ENCODE measurements at regions not wholly inside any gene's neighbourhood (a gene's known extent, or its start where the extent isn't known, plus 50 kb on each side); places are given as distances from the start of the nearest gene placed in this dataset.

DNA sequence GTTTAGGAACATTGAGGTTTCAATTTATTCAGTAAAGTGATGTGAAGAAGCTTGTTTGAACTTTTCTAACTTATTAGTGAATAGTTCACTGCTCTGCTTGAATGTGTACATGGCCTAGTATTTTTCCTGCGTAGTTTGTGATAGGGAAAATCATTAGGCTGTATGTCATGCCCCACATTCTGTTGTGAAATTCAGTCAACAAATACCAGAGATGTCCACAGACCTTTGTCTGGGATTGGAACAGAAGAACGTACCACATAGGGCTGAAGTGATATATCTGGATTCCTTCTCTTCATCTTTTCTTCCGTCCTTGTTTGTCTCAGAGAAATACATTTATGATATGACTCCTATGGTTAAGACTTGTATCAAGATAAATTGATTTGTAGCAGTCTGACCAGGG is 88.8 kb upstream of the PLS3 start:
- H3K4me3 ChIP-seq (ENCODE audit: low read length in 3 of 3): no peak overlapping the region

DNA sequence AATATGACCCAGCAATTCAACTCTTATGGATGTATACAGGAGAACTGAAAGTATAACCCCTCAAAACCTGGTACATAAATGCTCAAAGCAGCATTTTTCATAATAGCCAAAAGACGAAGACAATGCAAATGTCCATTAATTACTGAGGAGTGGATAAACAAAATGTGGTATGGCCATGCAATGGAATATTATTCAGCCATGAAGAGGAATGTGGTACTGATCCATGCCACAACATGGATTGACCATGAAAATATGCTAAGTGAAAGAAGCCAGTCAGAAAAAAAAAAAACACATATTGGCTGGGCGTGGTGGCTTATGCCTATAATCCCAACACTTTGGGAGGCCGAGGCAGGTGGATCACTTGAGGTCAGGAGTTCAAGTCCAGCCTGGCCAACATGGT is 74.5 kb upstream of the PLS3 start:
- H3K27ac ChIP-seq (ENCODE audit: low read depth, low read length): no peak overlapping the region
- no peak overlapping the region for H3K4me3 ChIP-seq (ENCODE audit: low read length in 3 of 3)
- no peaks in the 10 kb centered on the region for H3K36me3 ChIP-seq (ENCODE audit: control insufficient read depth in 3 of 3, insufficient read depth in 3 of 3, low read length in 3 of 3)
- H3K9me3 ChIP-seq (ENCODE audit: control insufficient read depth in 3 of 3, low read length in 3 of 3): no peaks in the 10 kb centered on the region
- H3K9ac ChIP-seq (ENCODE audit: low read depth in 1 of 3, low read length in 3 of 3): no peak overlapping the region
- H3K27me3 ChIP-seq (ENCODE audit: control insufficient read depth in 3 of 3, insufficient read depth in 3 of 3, low read length in 3 of 3): no peaks in the 10 kb centered on the region
- H3K4me1 ChIP-seq (ENCODE audit: control insufficient read depth in 3 of 3, insufficient read depth in 3 of 3, low read length in 3 of 3): no peaks in the 10 kb centered on the region

More for the DNA sequence above, 88.8 kb upstream of the PLS3 start:
- Histone ChIP-seq H3K9me3 (ENCODE audit: control insufficient read depth in 3 of 3, low read length in 3 of 3) (no peaks in the 10 kb centered on the region), H3K27me3 (ENCODE audit: control insufficient read depth in 3 of 3, insufficient read depth in 3 of 3, low read length in 3 of 3) (no peaks in the 10 kb centered on the region), H3K9ac (ENCODE audit: low read depth in 1 of 3, low read length in 3 of 3) (no peak overlapping the region), H3K36me3 (ENCODE audit: control insufficient read depth in 3 of 3, insufficient read depth in 3 of 3, low read length in 3 of 3) (no peaks in the 10 kb centered on the region), H3K27ac (ENCODE audit: low read depth, low read length) (no peak overlapping the region), H3K4me1 (ENCODE audit: control insufficient read depth in 3 of 3, insufficient read depth in 3 of 3, low read length in 3 of 3) (no peaks in the 10 kb centered on the region)

DNA sequence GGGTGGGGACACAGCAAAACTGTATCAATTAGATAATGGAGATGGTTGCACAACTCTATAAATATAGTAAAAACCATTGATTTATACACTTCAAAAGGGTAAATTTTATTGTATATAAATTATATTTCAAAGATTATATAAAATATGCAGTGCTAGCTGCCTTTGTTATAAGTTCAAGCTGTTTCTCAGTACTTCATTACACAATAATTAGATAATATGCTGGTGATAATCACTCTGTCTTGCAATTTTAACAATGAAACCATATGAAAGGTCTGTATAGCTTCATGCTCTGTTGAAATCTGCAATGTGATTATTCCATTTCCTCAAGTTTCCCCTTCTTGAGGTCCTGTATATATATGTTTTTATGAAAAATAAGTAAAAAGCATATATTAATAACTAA is 73.4 kb upstream of the PLS3 start:
- Histone ChIP-seq H3K27ac (ENCODE audit: low read depth, low read length) (no peak overlapping the region), H3K9me3 (ENCODE audit: control insufficient read depth in 3 of 3, low read length in 3 of 3) (no peaks in the 10 kb centered on the region), H3K4me1 (ENCODE audit: control insufficient read depth in 3 of 3, insufficient read depth in 3 of 3, low read length in 3 of 3) (peaks cover 0 to 2% (median 0%) of the 10 kb centered on the region in 3 donors), H3K4me3 (ENCODE audit: low read length in 3 of 3) (no peak overlapping the region), H3K36me3 (ENCODE audit: control insufficient read depth in 3 of 3, insufficient read depth in 3 of 3, low read length in 3 of 3) (no peaks in the 10 kb centered on the region), H3K9ac (ENCODE audit: low read depth in 1 of 3, low read length in 3 of 3) (no peak overlapping the region), H3K27me3 (ENCODE audit: control insufficient read depth in 3 of 3, insufficient read depth in 3 of 3, low read length in 3 of 3) (no peaks in the 10 kb centered on the region)

DNA sequence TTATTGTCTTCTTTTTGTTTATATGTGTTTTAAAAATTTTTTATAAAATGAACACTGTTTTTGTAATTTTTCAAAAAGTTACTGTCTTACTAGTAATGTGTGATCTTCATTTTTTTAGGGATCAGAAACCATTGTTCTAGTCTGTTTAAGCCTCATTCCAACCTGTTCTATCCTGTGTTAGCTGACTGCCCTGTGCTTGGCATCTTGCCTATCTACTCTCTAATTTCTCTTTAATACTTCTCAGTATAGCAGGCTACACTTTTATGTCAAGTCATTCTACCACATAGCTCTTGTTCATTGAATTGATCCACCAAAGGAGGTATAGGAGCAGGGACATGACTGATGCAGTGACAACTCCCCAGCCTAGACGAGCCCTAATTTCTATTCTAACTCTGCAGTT is 70.2 kb upstream of the PLS3 start:
- no peak overlapping the region for H3K9ac ChIP-seq (ENCODE audit: low read depth in 1 of 3, low read length in 3 of 3)
- no peaks in the 10 kb centered on the region for H3K9me3 ChIP-seq (ENCODE audit: control insufficient read depth in 3 of 3, low read length in 3 of 3)
- H3K4me3 ChIP-seq (ENCODE audit: low read length in 3 of 3): no peak overlapping the region
- H3K27me3 ChIP-seq (ENCODE audit: control insufficient read depth in 3 of 3, insufficient read depth in 3 of 3, low read length in 3 of 3): peaks cover 0 to 8% (median 0%) of the 10 kb centered on the region in 3 donors
- H3K4me1 ChIP-seq (ENCODE audit: control insufficient read depth in 3 of 3, insufficient read depth in 3 of 3, low read length in 3 of 3): peaks cover 0 to 4% (median 0%) of the 10 kb centered on the region in 3 donors
- no peaks in the 10 kb centered on the region for H3K36me3 ChIP-seq (ENCODE audit: control insufficient read depth in 3 of 3, insufficient read depth in 3 of 3, low read length in 3 of 3)
- no peak overlapping the region for H3K27ac ChIP-seq (ENCODE audit: low read depth, low read length)

DNA sequence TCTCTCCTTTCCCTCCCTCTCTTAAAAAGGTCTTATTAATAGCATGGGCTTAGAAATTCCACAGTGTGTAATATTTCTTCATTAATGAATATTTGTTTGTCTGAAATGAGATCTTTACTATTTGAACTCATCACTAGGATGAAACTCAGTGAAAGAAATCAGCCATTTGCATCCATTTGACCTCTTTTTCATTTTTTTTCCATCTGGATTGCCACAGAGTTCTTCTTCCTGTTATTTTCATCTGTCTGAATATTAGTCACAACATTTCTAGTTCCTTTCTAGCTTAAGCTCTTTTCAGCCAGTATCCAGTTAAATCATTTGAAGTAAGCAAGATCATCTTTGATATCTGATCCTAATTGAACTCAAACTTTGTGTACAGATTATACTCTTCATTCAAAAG is 69.2 kb upstream of the PLS3 start:
- no peaks in the 10 kb centered on the region for H3K9me3 ChIP-seq (ENCODE audit: control insufficient read depth in 3 of 3, low read length in 3 of 3)
- H3K27me3 ChIP-seq (ENCODE audit: control insufficient read depth in 3 of 3, insufficient read depth in 3 of 3, low read length in 3 of 3): peaks cover 0 to 8% (median 0%) of the 10 kb centered on the region in 3 donors
- H3K4me3 ChIP-seq (ENCODE audit: low read length in 3 of 3): no peak overlapping the region
- peak overlapping the region; percentile 44 for H3K27ac ChIP-seq (ENCODE audit: low read depth, low read length)
- no peaks in the 10 kb centered on the region for H3K36me3 ChIP-seq (ENCODE audit: control insufficient read depth in 3 of 3, insufficient read depth in 3 of 3, low read length in 3 of 3)
- H3K9ac ChIP-seq (ENCODE audit: low read depth in 1 of 3, low read length in 3 of 3): no peak overlapping the region
- H3K4me1 ChIP-seq (ENCODE audit: control insufficient read depth in 3 of 3, insufficient read depth in 3 of 3, low read length in 3 of 3): peaks cover 0 to 4% (median 0%) of the 10 kb centered on the region in 3 donors

DNA sequence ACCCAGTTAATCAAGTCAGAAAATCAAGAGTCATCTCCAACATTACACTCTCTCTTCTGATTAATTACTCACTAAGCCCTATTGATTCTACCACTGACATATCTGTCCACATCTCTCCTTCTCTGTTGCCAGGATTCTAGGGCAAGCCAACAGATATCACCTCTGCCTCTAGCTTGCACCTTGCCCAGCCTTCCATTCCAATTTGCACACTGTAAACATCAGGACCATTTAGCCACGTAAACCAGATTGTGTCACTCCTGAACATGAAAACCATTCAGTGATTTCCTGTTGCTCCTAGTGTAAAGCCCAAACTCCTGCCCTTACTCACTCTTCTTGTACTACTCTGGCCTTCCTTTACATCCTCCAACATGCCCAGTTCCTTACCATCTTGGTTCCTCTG is 68.0 kb upstream of the PLS3 start:
- no peak overlapping the region for H3K4me3 ChIP-seq (ENCODE audit: low read length in 3 of 3)
- no peak overlapping the region for H3K9ac ChIP-seq (ENCODE audit: low read depth in 1 of 3, low read length in 3 of 3)
- H3K36me3 ChIP-seq (ENCODE audit: control insufficient read depth in 3 of 3, insufficient read depth in 3 of 3, low read length in 3 of 3): no peaks in the 10 kb centered on the region
- H3K27ac ChIP-seq (ENCODE audit: low read depth, low read length): no peak overlapping the region
- peaks cover 0 to 4% (median 0%) of the 10 kb centered on the region in 3 donors for H3K4me1 ChIP-seq (ENCODE audit: control insufficient read depth in 3 of 3, insufficient read depth in 3 of 3, low read length in 3 of 3)
- H3K27me3 ChIP-seq (ENCODE audit: control insufficient read depth in 3 of 3, insufficient read depth in 3 of 3, low read length in 3 of 3): peaks cover 0 to 8% (median 0%) of the 10 kb centered on the region in 3 donors
- H3K9me3 ChIP-seq (ENCODE audit: control insufficient read depth in 3 of 3, low read length in 3 of 3): no peaks in the 10 kb centered on the region

DNA sequence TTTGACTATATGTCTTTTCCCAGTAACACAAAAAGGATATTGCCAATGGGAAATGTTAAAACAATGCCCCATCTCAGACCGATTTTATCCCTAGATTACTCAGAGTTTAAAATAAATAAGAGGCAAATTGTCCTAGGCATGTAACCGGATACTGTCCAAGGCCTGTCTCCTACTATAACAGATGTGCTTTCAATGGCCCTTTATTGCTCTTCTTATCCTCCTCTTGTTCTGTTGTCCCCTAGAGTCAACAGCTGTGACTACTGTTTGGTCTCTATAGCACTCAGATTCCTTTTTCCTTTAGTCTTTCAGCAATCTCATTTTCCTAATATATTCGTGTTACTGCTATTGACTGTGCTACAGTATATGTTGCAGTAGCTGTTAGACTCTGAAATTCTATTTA is 66.8 kb upstream of the PLS3 start:
- no peak overlapping the region for H3K4me3 ChIP-seq (ENCODE audit: low read length in 3 of 3)
- H3K9me3 ChIP-seq (ENCODE audit: control insufficient read depth in 3 of 3, low read length in 3 of 3): no peaks in the 10 kb centered on the region
- H3K4me1 ChIP-seq (ENCODE audit: control insufficient read depth in 3 of 3, insufficient read depth in 3 of 3, low read length in 3 of 3): peaks cover 0 to 4% (median 0%) of the 10 kb centered on the region in 3 donors
- H3K27me3 ChIP-seq (ENCODE audit: control insufficient read depth in 3 of 3, insufficient read depth in 3 of 3, low read length in 3 of 3): peaks cover 0 to 8% (median 0%) of the 10 kb centered on the region in 3 donors
- no peaks in the 10 kb centered on the region for H3K36me3 ChIP-seq (ENCODE audit: control insufficient read depth in 3 of 3, insufficient read depth in 3 of 3, low read length in 3 of 3)
- no peak overlapping the region for H3K9ac ChIP-seq (ENCODE audit: low read depth in 1 of 3, low read length in 3 of 3)
- H3K27ac ChIP-seq (ENCODE audit: low read depth, low read length): no peak overlapping the region

DNA sequence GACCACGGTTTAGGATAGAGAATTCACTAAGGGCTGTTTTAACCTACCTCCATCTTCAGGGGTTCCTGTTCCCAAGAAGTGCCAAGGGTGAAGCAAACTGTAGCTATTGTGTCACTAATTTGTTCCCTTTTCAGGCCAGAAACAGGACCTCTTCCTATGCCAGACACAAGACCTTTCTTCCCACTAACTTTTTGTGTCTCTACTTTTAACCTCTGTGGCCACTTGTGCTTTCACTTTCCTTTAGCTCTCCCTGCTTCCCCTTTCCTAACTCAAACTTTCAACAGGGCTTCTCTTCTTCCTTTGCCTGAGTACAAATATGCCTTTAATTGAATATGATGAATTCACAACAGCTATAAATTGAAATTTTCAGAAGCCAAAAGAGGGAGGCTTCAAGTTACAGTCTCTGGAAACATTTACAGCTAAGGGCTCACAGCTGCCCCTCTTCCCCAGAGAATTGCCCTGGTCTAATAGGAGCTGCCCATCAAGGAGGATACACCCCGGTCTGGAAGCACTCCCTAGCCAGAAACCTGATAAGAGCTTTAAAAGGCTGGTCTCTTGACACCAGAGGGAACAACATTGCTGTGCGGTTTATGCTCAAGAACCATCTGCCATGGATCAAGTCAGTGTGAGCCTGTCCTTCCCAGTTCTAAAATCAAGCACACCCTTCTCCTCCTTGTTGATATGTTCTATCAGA is 61.7 kb upstream of the PLS3 start:
- Histone ChIP-seq H3K27me3 (ENCODE audit: control insufficient read depth in 3 of 3, insufficient read depth in 3 of 3, low read length in 3 of 3) (peaks cover 0 to 3% (median 0%) of the 10 kb centered on the region in 3 donors), H3K36me3 (ENCODE audit: control insufficient read depth in 3 of 3, insufficient read depth in 3 of 3, low read length in 3 of 3) (no peaks in the 10 kb centered on the region), H3K9ac (ENCODE audit: low read depth in 1 of 3, low read length in 3 of 3) (no peak overlapping the region), H3K4me1 (ENCODE audit: control insufficient read depth in 3 of 3, insufficient read depth in 3 of 3, low read length in 3 of 3) (peaks cover 0 to under 1% (median 0%) of the 10 kb centered on the region in 3 donors), H3K9me3 (ENCODE audit: control insufficient read depth in 3 of 3, low read length in 3 of 3) (no peaks in the 10 kb centered on the region), H3K27ac (ENCODE audit: low read depth, low read length) (no peak overlapping the region), H3K4me3 (ENCODE audit: low read length in 3 of 3) (no peak overlapping the region)

DNA sequence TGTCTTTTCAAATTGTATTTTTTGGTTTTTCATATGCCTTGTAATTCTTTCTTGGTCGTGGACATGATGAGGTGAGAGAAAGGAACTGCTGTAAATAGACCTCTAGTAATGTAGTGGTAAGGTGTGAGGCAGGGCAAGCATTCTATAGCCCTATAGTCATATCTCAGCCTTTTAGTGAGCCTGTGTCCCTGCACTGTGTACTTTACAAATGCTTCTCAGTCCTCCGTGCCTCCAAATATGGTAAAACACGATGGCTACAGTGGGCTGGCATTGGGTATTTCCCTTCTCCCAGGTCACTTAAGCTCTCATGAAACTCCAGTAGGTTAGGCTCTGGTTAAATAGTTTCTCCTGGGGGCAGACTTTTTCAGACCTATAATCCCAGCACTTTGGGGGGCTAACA is 57.9 kb upstream of the PLS3 start:
- no peak overlapping the region for H3K27ac ChIP-seq (ENCODE audit: low read depth, low read length)
- no peaks in the 10 kb centered on the region for H3K4me1 ChIP-seq (ENCODE audit: control insufficient read depth in 3 of 3, insufficient read depth in 3 of 3, low read length in 3 of 3)
- H3K27me3 ChIP-seq (ENCODE audit: control insufficient read depth in 3 of 3, insufficient read depth in 3 of 3, low read length in 3 of 3): peaks cover 0 to 3% (median 0%) of the 10 kb centered on the region in 3 donors
- no peaks in the 10 kb centered on the region for H3K9me3 ChIP-seq (ENCODE audit: control insufficient read depth in 3 of 3, low read length in 3 of 3)
- no peaks in the 10 kb centered on the region for H3K36me3 ChIP-seq (ENCODE audit: control insufficient read depth in 3 of 3, insufficient read depth in 3 of 3, low read length in 3 of 3)
- H3K9ac ChIP-seq (ENCODE audit: low read depth in 1 of 3, low read length in 3 of 3): no peak overlapping the region
- H3K4me3 ChIP-seq (ENCODE audit: low read length in 3 of 3): no peak overlapping the region

DNA sequence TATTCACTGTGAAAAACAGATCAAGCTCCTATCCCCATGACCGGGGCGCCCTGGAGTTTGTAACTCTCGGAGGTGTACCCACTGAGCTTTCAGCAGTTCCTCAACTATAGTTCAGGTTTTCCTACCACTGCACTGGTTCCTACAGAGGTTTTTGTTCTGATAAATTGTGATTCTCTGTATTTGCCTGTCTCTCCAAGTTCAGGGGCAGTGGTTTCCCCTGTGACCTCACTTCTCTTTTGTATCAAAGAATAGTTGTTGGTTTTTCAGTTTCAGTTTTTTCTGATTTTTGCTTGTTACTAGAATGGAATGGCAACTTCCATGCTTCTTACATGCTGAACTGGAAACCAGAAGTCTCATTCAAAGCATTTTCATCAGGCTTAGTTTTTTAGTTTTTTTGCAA is 56.8 kb upstream of the PLS3 start:
- Histone ChIP-seq H3K27me3 (ENCODE audit: control insufficient read depth in 3 of 3, insufficient read depth in 3 of 3, low read length in 3 of 3) (peaks cover 0 to 3% (median 0%) of the 10 kb centered on the region in 3 donors), H3K4me1 (ENCODE audit: control insufficient read depth in 3 of 3, insufficient read depth in 3 of 3, low read length in 3 of 3) (no peaks in the 10 kb centered on the region), H3K27ac (ENCODE audit: low read depth, low read length) (no peak overlapping the region), H3K9me3 (ENCODE audit: control insufficient read depth in 3 of 3, low read length in 3 of 3) (no peaks in the 10 kb centered on the region), H3K4me3 (ENCODE audit: low read length in 3 of 3) (no peak overlapping the region), H3K36me3 (ENCODE audit: control insufficient read depth in 3 of 3, insufficient read depth in 3 of 3, low read length in 3 of 3) (no peaks in the 10 kb centered on the region), H3K9ac (ENCODE audit: low read depth in 1 of 3, low read length in 3 of 3) (no peak overlapping the region)

Measured in skeletal muscle tissue (tissue), 3 donors.